HG03354 (cell line): ENCODE measurements at regions not wholly inside any gene's neighbourhood (a gene's known extent, or its start where the extent isn't known, plus 50 kb on each side); places are given as distances from the start of the nearest gene placed in this dataset.

Source experiments
- ATAC-seq: cut with Tn5 transposase; IDR thresholded peaks from one replicate; pipeline ENCODE4 v1.9.1; 2021; ENCODE audit warnings: mild to moderate bottlenecking; ENCODE audit not compliant: unreplicated experiment, poor library complexity, severe bottlenecking

DNA sequence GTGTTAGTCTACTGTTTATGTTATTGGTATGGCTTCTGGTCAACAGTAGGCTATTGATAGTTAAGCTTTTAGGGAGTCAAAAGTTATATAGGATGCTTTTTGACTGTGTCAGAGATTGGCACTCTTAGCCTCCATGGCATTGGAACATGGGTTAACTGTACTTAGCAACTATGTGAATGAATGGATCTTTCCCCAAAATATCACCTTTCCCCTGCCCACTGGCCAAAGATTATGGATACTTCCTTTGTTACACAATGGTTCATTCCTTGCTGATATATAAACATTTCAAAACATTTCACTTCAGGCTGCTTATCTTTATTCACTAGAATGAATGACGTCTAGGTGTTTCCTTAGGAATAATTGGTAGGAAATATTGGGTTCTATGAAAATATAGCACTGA, 62.1 kb upstream of the DOCK10 start:
- ATAC-seq: no peak

DNA sequence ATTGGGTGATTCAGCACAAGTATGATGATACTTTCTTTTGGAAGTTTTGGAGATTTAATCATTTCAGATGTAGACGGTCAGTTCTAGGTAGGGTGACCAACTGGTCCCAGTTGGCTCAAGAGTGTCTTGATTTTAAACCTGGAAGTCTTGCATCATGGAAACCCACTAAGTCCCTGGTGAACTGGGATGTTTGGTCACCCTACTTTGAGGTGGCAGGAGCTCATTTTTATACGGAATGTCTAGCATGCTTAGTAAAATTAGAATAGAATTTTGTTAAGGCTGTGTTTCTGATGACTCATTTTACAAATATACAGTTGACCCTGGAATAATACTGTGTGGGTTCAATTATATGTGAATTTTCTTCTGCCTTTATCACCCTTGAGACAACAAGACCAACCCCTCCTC, 61.5 kb upstream of the DOCK10 start:
- no peak for ATAC-seq

DNA sequence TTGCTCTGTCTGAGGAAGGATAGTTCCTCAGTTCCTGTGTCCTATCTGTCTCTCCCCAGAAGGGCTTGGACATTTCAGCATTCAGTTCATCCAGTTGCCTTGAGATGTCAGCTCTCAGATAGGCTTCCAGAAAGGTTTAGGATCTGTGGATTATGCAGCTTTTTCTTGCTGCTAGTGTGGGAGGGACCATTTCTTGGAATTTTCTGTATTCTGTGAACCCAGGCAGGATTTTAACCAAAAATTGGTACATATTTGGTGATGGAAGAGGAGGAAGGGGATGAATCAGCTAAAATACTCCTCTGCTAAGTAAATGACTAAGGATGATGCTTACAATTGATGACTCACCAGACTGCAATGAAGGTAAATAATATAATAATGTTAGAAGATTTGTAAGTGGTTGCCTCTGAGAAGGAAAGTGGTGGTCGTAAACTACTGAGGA, 58.6 kb upstream of the DOCK10 start:
- ATAC-seq: no peak

DNA sequence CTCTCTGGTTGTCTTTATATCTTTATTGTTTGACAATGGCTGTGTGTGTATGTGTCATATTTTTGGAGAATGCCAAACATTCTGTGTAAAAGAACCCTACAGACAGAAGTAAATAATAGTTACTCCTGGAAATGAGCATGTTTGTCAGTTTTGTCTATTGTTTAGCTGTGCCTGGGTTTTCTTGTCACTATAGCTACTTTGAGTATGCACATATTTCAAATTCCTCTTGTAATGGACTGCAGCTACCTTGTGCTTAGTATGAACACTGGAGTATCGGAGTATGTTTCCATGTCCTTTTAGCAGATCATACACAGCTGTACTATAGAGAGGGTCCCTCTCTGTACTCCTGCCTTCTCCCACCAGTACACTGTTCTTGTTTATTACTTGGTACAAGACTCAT, 58.0 kb upstream of the DOCK10 start:
- no peak for ATAC-seq

DNA sequence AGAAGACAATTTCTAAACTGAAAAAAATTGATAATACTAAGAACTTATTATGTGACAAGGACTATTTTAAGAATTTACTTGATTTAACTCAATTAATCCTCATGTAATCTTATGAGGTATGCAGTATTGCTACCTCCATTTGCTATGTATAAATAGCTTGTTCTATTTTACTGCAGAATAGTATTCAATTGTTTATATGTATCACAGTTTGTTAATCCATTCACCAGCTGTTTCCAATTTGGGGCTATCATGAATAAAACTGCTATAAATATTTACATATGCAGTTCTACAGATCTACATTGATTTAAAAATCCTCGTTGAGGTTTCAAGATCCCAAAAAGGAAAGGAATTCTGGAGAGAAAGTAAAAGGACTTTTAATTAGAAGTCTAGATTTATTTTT, 54.8 kb upstream of the DOCK10 start:
- no peak for ATAC-seq
